Right ventricle myocardium superior (tissue), 1 donor: ENCODE measurements at regions not wholly inside any gene's neighbourhood (a gene's known extent, or its start where the extent isn't known, plus 50 kb on each side); places are given as distances from the start of the nearest gene placed in this dataset.

Experiments used
- ATAC-seq: fragments of 200-7000 bp; cut with Tn5 transposase; one replicate; pipeline ENCODE4 v1.9.1; 2020; ENCODE audit warnings: mild to moderate bottlenecking; ENCODE audit not compliant: poor library complexity
- DNase-seq: peaks from one replicate; pipeline ENCODE4 v3.0.0-alpha.2; 2020
- intact Hi-C: fragments of 100-400 bp; cut with DNase I; formaldehyde crosslinking; loops from one replicate; pipeline ENCODE4 v1.11.2; 2022
- donor health status: DM: no; HTN: yes; CAD: no; lungs with severe emphysema.

DNA sequence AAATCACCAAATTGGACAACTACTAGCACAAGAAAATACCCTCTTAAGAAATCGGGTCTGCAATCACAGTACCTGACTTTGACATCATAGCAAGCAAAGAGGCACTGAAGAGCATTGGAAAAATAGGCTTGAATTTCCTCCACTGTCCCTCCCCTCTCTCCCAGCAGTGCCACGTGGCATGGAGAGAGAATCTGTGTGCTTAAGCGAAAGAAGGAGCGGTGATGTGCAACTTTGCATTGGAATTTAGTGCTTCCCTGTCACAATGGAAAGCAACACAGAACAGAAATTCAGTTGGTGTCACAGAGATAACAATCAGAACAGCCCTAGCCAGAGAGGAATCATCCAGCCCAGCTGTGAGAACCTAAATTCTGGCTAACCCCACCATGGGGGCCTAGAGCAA is 207.5 kb upstream of the SLITRK3 start:
- ATAC-seq, result no peak
- intact Hi-C loops, result no loop called here
- DNase-seq, result no peak

- no peak for DNase-seq
- ATAC-seq, result no peak
- intact Hi-C loops, result no loop called here
Observed at GRCh38 chr3:165395188-165395587, 199.0 kb upstream of the SLITRK3 start.

DNA sequence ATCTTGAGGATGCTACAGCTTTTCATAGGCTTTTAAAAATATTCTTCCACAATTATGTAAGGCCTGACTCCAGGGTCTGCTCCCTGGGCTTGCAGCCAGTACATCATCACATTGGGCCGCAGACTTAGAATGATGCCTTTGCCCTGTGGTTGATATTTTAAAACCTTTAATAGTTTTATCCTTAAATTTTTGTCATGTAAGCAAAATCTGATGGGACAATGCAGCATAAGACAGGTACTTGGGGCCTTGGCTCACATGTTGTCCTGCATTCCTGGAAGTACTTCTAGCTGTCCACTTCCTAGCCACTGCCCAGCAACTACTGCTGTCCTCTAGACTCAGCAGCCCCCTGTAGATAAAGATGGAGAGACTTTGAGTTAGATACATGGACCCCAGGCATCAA is 197.3 kb upstream of the SLITRK3 start:
- intact Hi-C loops, result no loop called here
- ATAC-seq, result no peak
- DNase-seq, result no peak

GRCh38 chr3:165390166-165390565 is 194.0 kb upstream of the SLITRK3 start:
- intact Hi-C loops, result no loop called here
- ATAC-seq (no peak), DNase-seq (no peak)

GRCh38 chr3:165389653-165390052 is 193.5 kb upstream of the SLITRK3 start:
- intact Hi-C loops, result no loop called here
- no peak for ATAC-seq
- no peak for DNase-seq

GRCh38 chr3:165389064-165389463 is 192.9 kb upstream of the SLITRK3 start:
- peak; percentile 83 for ATAC-seq
- intact Hi-C loops, result no loop called here
- no peak for DNase-seq

GRCh38 chr3:165383381-165383780 is 187.2 kb upstream of the SLITRK3 start:
- intact Hi-C loops, result no loop called here
- DNase-seq (no peak), ATAC-seq (no peak)

- no peak for ATAC-seq
- DNase-seq, result no peak
- intact Hi-C loops, result no loop called here
Observed at GRCh38 chr3:165382672-165383071, 186.5 kb upstream of the SLITRK3 start.

DNA sequence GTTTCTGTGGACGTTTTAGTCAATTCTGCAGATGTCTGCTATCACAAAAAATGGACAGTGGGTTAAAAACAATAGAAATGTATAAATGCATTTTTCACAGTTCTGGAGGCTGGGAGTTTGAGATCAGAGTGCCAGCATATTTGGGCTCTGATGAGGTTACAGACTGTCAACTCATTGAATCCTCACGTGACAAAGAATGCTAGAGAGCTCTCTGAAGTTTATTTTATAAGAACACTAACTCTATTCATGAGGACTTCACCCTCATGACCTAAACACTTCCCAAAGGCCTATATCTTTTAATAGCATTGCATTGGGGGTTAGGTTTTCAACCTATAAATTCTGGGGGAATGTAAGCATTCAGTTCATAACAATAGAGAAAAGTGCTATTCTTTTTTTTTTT is 182.6 kb upstream of the SLITRK3 start:
- ATAC-seq, result no peak
- no peak for DNase-seq
- intact Hi-C loops, result no loop called here

- intact Hi-C loops, result no loop called here
- ATAC-seq (no peak), DNase-seq (no peak)
Observed at GRCh38 chr3:165359005-165359404, 162.8 kb upstream of the SLITRK3 start.

DNA sequence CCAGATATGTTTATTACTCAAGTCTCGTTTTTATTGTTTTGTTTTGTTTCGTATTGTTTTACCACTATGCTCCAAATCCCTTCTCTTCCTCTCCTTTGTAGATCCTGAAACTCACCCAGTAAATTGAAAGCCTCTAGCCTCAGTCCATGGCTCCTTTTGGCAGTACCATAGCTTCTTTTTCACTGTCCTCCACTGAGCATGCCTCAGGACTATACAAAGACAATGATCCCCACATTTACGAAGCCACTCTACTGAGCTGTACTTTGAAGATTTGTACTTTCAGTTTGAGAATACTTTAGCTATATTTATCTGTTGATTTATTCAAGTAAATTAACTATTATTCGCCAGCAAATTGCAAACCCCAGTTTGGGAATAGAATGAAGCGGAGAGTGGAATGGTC is 159.1 kb upstream of the SLITRK3 start:
- no peak for ATAC-seq
- DNase-seq, result no peak
- intact Hi-C loops, result no loop called here

DNA sequence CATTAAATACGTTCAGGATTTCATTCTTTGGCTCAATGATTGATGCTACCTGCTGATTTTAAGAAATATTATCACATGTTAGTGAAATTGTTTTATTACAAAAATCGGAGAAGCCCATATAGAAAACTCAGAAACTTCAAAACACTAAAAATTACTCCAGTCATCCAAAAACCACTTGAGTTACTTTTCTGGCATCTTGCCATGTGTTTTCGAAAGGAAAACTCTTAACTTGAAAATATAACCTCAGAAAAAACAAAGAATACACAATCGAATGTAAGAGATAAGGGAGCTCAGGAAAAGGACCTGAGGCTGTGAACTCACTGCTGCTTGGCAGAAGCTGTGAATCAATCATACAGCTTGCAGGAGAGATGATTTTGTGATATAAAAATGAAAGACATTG is 151.3 kb upstream of the SLITRK3 start:
- DNase-seq (no peak), ATAC-seq (no peak)
- intact Hi-C loops, result no loop called here

- no peak for ATAC-seq
- intact Hi-C loops, result no loop called here
- DNase-seq, result no peak
Observed at GRCh38 chr3:165346503-165346902, 150.3 kb upstream of the SLITRK3 start.

DNA sequence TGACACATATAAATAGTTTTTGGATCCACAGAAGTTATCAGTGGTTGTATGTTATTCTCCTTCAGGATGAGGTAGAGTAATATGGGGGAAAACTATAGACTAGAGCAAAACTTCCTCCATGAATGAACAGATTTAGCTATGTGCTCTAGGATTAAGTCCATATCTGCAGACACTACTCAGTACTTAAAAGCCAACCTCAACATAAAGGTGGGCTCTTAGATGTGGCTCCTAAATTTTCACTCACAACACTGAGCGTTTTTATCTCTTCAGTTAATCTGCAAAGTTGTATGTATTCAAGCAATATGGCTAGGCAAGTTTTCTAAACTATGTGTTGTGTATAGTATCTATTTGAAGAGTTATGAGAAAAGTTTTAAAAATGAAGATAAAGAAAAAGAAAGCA is 147.0 kb upstream of the SLITRK3 start:
- DNase-seq (no peak), ATAC-seq (no peak)
- intact Hi-C loops, result no loop called here

- no peak for ATAC-seq
- no peak for DNase-seq
- intact Hi-C loops, result no loop called here
Observed at GRCh38 chr3:165339753-165340152, 143.6 kb upstream of the SLITRK3 start.

GRCh38 chr3:165336786-165337185 is 140.6 kb upstream of the SLITRK3 start:
- ATAC-seq, result no peak
- DNase-seq, result no peak
- intact Hi-C loops, result no loop called here
